Keratinocyte (primary cell): ENCODE measurements at regions not wholly inside any gene's neighbourhood (a gene's known extent, or its start where the extent isn't known, plus 50 kb on each side); places are given as distances from the start of the nearest gene placed in this dataset.

Experiments used
- DNase-seq: peaks from one replicate; pipeline ENCODE4 v3.0.0-alpha.2; 2011; ENCODE audit warnings: low read depth, missing footprints, low spot score
- FAIRE-seq: peaks from 2 replicates; lab custom pipeline; 2011; peaks lifted over from hg19 to GRCh38; lab: Jason Lieb, UNC
- H2AFZ ChIP-seq: 2 replicates; pipeline ENCODE4 v1.6.0; 2012; ENCODE audit warnings: low read length, control low read depth, inconsistent platforms; ENCODE audit not compliant: control insufficient read depth
- H3K27ac ChIP-seq: 2 replicates; pipeline ENCODE4 v1.5.1; 2011; ENCODE audit warnings: low read length; ENCODE audit not compliant: control insufficient read depth, insufficient read depth
- H3K27me3 ChIP-seq: 3 replicates; pipeline ENCODE4 v1.6.0; 2011; ENCODE audit warnings: low read length; ENCODE audit not compliant: control insufficient read depth, insufficient read depth; ENCODE audit errors: extremely low read depth
- H3K36me3 ChIP-seq, 2 experiments: 2 replicates in 1 of 2; 3 replicates in 1 of 2; pipeline ENCODE4 v1.5.1; 2011; ENCODE audit warnings: low read length in 2 of 2, mild to moderate bottlenecking in 1 of 2; ENCODE audit not compliant: control insufficient read depth in 2 of 2, insufficient read depth in 2 of 2; ENCODE audit errors: extremely low read depth in 1 of 2
- H3K4me1 ChIP-seq: 3 replicates; pipeline ENCODE4 v1.5.1; 2011; ENCODE audit warnings: low read length; ENCODE audit not compliant: control insufficient read depth, insufficient read depth; ENCODE audit errors: extremely low read depth
- H3K4me2 ChIP-seq: 3 replicates; pipeline ENCODE4 v1.6.0; 2011; ENCODE audit warnings: low read depth, low read length; ENCODE audit not compliant: control insufficient read depth, insufficient read depth; ENCODE audit errors: extremely low read depth
- H3K4me3 ChIP-seq, 3 experiments: fragments of 200-600 bp in 1 of 3; sonication (generic) in 1 of 3; 2 replicates in 2 of 3; 3 replicates in 1 of 3; pipeline ENCODE4 v1.5.1; 2011 to 2016; ENCODE audit warnings: low read length in 3 of 3, mild to moderate bottlenecking in 3 of 3, control low read depth in 2 of 3, inconsistent platforms in 1 of 3, low read depth in 1 of 3, mixed read lengths in 1 of 3, mixed run types in 1 of 3, moderate library complexity in 1 of 3; ENCODE audit not compliant: control insufficient read depth in 2 of 3, insufficient read depth in 2 of 3; ENCODE audit errors: extremely low read depth in 1 of 3
- H3K79me2 ChIP-seq: 2 replicates; pipeline ENCODE4 v1.6.0; 2012; ENCODE audit warnings: low read length; ENCODE audit not compliant: control insufficient read depth, insufficient read depth
- H3K9ac ChIP-seq: 3 replicates; pipeline ENCODE4 v1.6.0; 2011; ENCODE audit warnings: low read length; ENCODE audit not compliant: control insufficient read depth, insufficient read depth; ENCODE audit errors: extremely low read depth
- H3K9me1 ChIP-seq: 3 replicates; pipeline ENCODE4 v1.6.0; 2011; ENCODE audit warnings: low read length; ENCODE audit not compliant: control insufficient read depth, insufficient read depth; ENCODE audit errors: extremely low read depth
- H3K9me3 ChIP-seq: 2 replicates; pipeline ENCODE4 v1.5.1; 2012; ENCODE audit warnings: low read depth, low read length; ENCODE audit not compliant: control insufficient read depth
- H4K20me1 ChIP-seq: 3 replicates; pipeline ENCODE4 v1.6.0; 2011; ENCODE audit warnings: low read length; ENCODE audit not compliant: control insufficient read depth, insufficient read depth; ENCODE audit errors: extremely low read depth
- EZH2 ChIP-seq: IDR thresholded peaks from one replicate; pipeline ENCODE4 v1.6.1; 2012; ENCODE audit warnings: inconsistent platforms, mild to moderate bottlenecking, low read length, moderate library complexity
- dilution Hi-C: fragments of 300-500 bp; cut with MboI; formaldehyde crosslinking; loops from one replicate; pipeline ENCODE4 v1.7.0; 2020; ENCODE audit warnings: low sequenced_read_pairs; ENCODE audit not compliant: extremely low pct_ligation_motif_present
- TF ChIP-seq, protein P1 (sequence below), 3 experiments: IDR thresholded peaks in 1 of 3; conservative IDR thresholded peaks in 1 of 3; optimal IDR thresholded peaks in 1 of 3; 2 replicates in 2 of 3; 3 replicates in 1 of 3; pipeline versions ENCODE3 to v1.5.1; 2011; ENCODE audit warnings: low read length in 3 of 3, mild to moderate bottlenecking in 3 of 3, moderate library complexity in 2 of 3, control low read depth in 1 of 3, inconsistent platforms in 1 of 3; ENCODE audit not compliant: insufficient read depth in 2 of 3; ENCODE audit errors: extremely low read depth in 1 of 3

DNA sequence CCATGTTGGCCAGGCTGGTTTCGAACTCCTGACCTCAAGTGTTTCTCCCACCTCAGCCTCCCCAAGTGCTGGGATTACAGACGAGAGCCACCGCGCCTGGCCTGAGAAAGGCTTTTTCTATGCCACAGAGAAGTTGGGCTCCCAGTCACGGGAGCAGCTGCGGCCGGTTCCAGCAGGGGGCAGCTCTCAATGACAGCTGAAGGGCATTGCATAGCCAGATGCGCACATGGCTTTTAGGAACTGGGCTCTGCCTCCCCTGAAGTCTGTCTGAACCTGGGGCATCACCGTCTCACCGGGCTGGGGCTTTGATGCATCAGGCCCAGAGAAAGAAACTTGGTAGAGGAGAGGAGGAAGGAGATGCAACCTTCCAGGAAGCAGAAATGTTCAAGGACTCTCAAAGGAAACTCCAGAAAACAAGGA, 84.2 kb upstream of the LAPTM4A start:
- dilution Hi-C loops = no loop called here
- Histone ChIP-seq H3K9ac (peak overlapping the region; percentile 45), H3K27me3 (no peaks in the 10 kb centered on the region), H3K4me3 (no peak overlapping the region), H4K20me1 (no peaks in the 10 kb centered on the region), H3K4me1 (peaks cover 36% of the 10 kb centered on the region), H3K9me3 (no peaks in the 10 kb centered on the region), H2AFZ (peak overlapping the region; percentile 60), H3K36me3 (no peaks in the 10 kb centered on the region), H3K79me2 (no peaks in the 10 kb centered on the region), H3K4me2 (peak overlapping the region; percentile 53), H3K9me1 (peaks cover under 1% of the 10 kb centered on the region), H3K27ac (peak overlapping the region; percentile 39)
- TF ChIP-seq, protein P1, sequence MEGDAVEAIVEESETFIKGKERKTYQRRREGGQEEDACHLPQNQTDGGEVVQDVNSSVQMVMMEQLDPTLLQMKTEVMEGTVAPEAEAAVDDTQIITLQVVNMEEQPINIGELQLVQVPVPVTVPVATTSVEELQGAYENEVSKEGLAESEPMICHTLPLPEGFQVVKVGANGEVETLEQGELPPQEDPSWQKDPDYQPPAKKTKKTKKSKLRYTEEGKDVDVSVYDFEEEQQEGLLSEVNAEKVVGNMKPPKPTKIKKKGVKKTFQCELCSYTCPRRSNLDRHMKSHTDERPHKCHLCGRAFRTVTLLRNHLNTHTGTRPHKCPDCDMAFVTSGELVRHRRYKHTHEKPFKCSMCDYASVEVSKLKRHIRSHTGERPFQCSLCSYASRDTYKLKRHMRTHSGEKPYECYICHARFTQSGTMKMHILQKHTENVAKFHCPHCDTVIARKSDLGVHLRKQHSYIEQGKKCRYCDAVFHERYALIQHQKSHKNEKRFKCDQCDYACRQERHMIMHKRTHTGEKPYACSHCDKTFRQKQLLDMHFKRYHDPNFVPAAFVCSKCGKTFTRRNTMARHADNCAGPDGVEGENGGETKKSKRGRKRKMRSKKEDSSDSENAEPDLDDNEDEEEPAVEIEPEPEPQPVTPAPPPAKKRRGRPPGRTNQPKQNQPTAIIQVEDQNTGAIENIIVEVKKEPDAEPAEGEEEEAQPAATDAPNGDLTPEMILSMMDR (optimal IDR thresholded peaks at IDR 0.05 in 1 of 3, IDR thresholded peaks at IDR 0.05 in 1 of 3, conservative IDR thresholded peaks at IDR 0.05 in 1 of 3; ENCODE audit: extremely low read depth in 1 of 3, insufficient read depth in 2 of 3, low read length in 3 of 3) = peak in 2 of 3 experiments; percentile 75
- TF ChIP-seq EZH2 = no peak
- FAIRE-seq = peak; percentile 58
- no peak for DNase-seq

DNA sequence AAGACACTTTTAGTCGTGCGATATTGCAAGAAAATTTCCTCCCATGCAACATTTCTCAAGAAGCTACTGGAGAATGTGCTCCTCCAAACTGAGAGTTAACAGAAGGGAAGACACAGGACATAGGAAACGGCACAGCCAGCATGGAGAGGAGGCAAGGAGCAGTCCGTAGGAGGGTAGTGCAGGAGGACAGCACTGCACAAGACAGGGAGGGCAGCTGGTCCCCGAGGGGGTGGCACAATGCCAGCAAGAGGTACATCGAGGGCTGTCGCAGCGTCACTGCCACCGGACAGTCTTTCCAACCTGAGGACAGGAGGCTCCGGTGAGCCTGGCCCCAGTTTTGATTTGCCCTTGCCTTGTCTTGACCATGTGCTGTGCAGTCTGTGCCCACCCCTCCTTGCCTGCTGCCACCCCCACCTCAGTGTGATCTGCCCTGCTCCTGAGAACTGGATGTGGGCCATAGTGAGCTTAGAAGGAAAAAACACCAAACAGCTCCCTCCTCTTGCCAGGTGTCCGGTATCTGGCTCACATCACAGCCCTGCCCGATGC, 81.6 kb upstream of the LAPTM4A start:
- no peak overlapping the region for H3K9ac ChIP-seq
- no peaks in the 10 kb centered on the region for H3K79me2 ChIP-seq
- FAIRE-seq = no peak
- no peaks in the 10 kb centered on the region for H4K20me1 ChIP-seq
- H3K4me1 ChIP-seq = peaks cover 19% of the 10 kb centered on the region
- TF ChIP-seq, protein P1 (optimal IDR thresholded peaks at IDR 0.05 in 1 of 3, IDR thresholded peaks at IDR 0.05 in 1 of 3, conservative IDR thresholded peaks at IDR 0.05 in 1 of 3; ENCODE audit: extremely low read depth in 1 of 3, insufficient read depth in 2 of 3, low read length in 3 of 3) = no peak
- TF ChIP-seq EZH2 = no peak
- H3K36me3 ChIP-seq = no peaks in the 10 kb centered on the region
- no peaks in the 10 kb centered on the region for H3K9me3 ChIP-seq
- H3K4me3 ChIP-seq = no peak overlapping the region
- no peaks in the 10 kb centered on the region for H3K27me3 ChIP-seq
- H3K4me2 ChIP-seq = no peak overlapping the region
- no peak overlapping the region for H3K27ac ChIP-seq
- dilution Hi-C loops = no loop called here
- no peak for DNase-seq
- no peaks in the 10 kb centered on the region for H3K9me1 ChIP-seq
- H2AFZ ChIP-seq = no peak overlapping the region
